Thymus (tissue), 11 donors: ENCODE measurements at regions not wholly inside any gene's neighbourhood (a gene's known extent, or its start where the extent isn't known, plus 50 kb on each side); places are given as distances from the start of the nearest gene placed in this dataset.

Experiments
- DNase-seq, 9 donors: peaks; one replicate each; pipeline ENCODE4 v3.0.0-alpha.2; 2013; ENCODE audit warnings: low spot score in 9 of 9, low read depth in 6 of 9, missing footprints in 1 of 9
- H3K27ac ChIP-seq, 2 donors: one replicate each; pipeline ENCODE4 v1.5.1; 2013; ENCODE audit warnings: control low read depth in 1 of 2, low read depth in 1 of 2, low read length in 1 of 2, mild to moderate bottlenecking in 1 of 2, moderate library complexity in 1 of 2
- H3K27me3 ChIP-seq, 2 donors: one replicate each; pipeline ENCODE4 v1.5.1; 2013; ENCODE audit warnings: low read length in 1 of 2; ENCODE audit not compliant: control insufficient read depth in 2 of 2, insufficient read depth in 1 of 2
- H3K36me3 ChIP-seq, 2 donors: one replicate each; pipeline ENCODE4 v1.5.1; 2013; ENCODE audit warnings: low read length in 1 of 2, mild to moderate bottlenecking in 1 of 2, moderate library complexity in 1 of 2; ENCODE audit not compliant: control insufficient read depth in 2 of 2, insufficient read depth in 2 of 2
- H3K4me1 ChIP-seq, 2 donors: one replicate each; pipeline ENCODE4 v1.5.1; 2013; ENCODE audit warnings: low read length in 2 of 2; ENCODE audit not compliant: control insufficient read depth in 2 of 2, insufficient read depth in 2 of 2
- H3K4me3 ChIP-seq, 2 donors: one replicate each; pipeline ENCODE4 v1.5.1; 2013; ENCODE audit warnings: low read length in 2 of 2, control low read depth in 1 of 2, mild to moderate bottlenecking in 1 of 2
- H3K9me3 ChIP-seq, 2 donors: one replicate each; pipeline ENCODE4 v1.5.1; 2013; ENCODE audit warnings: low read length in 1 of 2, mild to moderate bottlenecking in 1 of 2; ENCODE audit not compliant: control insufficient read depth in 2 of 2, insufficient read depth in 1 of 2
- WGBS: extraction: QIAGEN DNeasy Blood & Tissue Kit; methylation state at CpG from one replicate; pipeline ENCODE4 v1.1.7; 2013; 5-methylcytosine and 5-hydroxymethylcytosine counted together
- donor health status: healthy.

GRCh38 chr5:114252226-114252625 lies 109.6 kb upstream of the KCNN2 start:
- no peak for DNase-seq
- no peak overlapping the region for H3K27ac ChIP-seq
- H3K27me3 ChIP-seq = no peaks in the 10 kb centered on the region
- no peaks in the 10 kb centered on the region for H3K4me1 ChIP-seq
- H3K9me3 ChIP-seq = no peaks in the 10 kb centered on the region
- H3K4me3 ChIP-seq = no peak overlapping the region
- no peaks in the 10 kb centered on the region for H3K36me3 ChIP-seq

- Histone ChIP-seq H3K4me3 (no peak overlapping the region), H3K27ac (no peak overlapping the region), H3K27me3 (no peaks in the 10 kb centered on the region), H3K4me1 (no peaks in the 10 kb centered on the region), H3K9me3 (peaks cover 0 to 4% of the 10 kb centered on the region in 2 donors), H3K36me3 (no peaks in the 10 kb centered on the region)
- no peak for DNase-seq
- WGBS = 53% methylated on average over 3 of the region's 3 CpGs
Measured at GRCh38 chr5:114255260-114255659, 106.6 kb upstream of the KCNN2 start.

GRCh38 chr5:114261989-114262388 lies 99.9 kb upstream of the KCNN2 start:
- WGBS = 90% methylated on average over 3 of the region's 3 CpGs
- Histone ChIP-seq H3K4me1 (no peaks in the 10 kb centered on the region), H3K4me3 (no peak overlapping the region)

GRCh38 chr5:114265432-114266060 lies 96.3 kb upstream of the KCNN2 start:
- Histone ChIP-seq H3K4me3 (no peak overlapping the region), H3K4me1 (no peaks in the 10 kb centered on the region), H3K27ac (no peak overlapping the region), H3K36me3 (no peaks in the 10 kb centered on the region), H3K27me3 (no peaks in the 10 kb centered on the region), H3K9me3 (no peaks in the 10 kb centered on the region)
- 64% methylated on average over 2 of the region's 2 CpGs for WGBS
- DNase-seq = no peak

More at GRCh38 chr5:114261989-114262388, 99.9 kb upstream of the KCNN2 start:
- Histone ChIP-seq H3K27ac (no peak overlapping the region), H3K9me3 (peaks cover 0 to 4% of the 10 kb centered on the region in 2 donors), H3K36me3 (no peaks in the 10 kb centered on the region), H3K27me3 (no peaks in the 10 kb centered on the region)
- DNase-seq = no peak

- DNase-seq = no peak
- no peaks in the 10 kb centered on the region for H3K4me1 ChIP-seq
- no peak overlapping the region for H3K4me3 ChIP-seq
- no peak overlapping the region for H3K27ac ChIP-seq
- no peaks in the 10 kb centered on the region for H3K36me3 ChIP-seq
- 95% methylated on average over 1 of the region's 1 CpG for WGBS
- no peaks in the 10 kb centered on the region for H3K9me3 ChIP-seq
- H3K27me3 ChIP-seq = no peaks in the 10 kb centered on the region
Measured at GRCh38 chr5:114266374-114266773, 95.5 kb upstream of the KCNN2 start.

GRCh38 chr5:114296191-114296590 lies 65.7 kb upstream of the KCNN2 start:
- WGBS = 93% methylated on average over 1 of the region's 1 CpG
- Histone ChIP-seq H3K27ac (no peak overlapping the region), H3K4me1 (no peaks in the 10 kb centered on the region), H3K27me3 (no peaks in the 10 kb centered on the region), H3K36me3 (no peaks in the 10 kb centered on the region), H3K4me3 (no peak overlapping the region), H3K9me3 (no peaks in the 10 kb centered on the region)
- DNase-seq = no peak

GRCh38 chr5:114297915-114298314 lies 64.0 kb upstream of the KCNN2 start:
- 86% methylated on average over 3 of the region's 3 CpGs for WGBS
- no peak for DNase-seq
- H3K4me1 ChIP-seq = no peaks in the 10 kb centered on the region
- no peak overlapping the region for H3K4me3 ChIP-seq
- no peaks in the 10 kb centered on the region for H3K36me3 ChIP-seq
- no peak overlapping the region for H3K27ac ChIP-seq
- no peaks in the 10 kb centered on the region for H3K9me3 ChIP-seq
- no peaks in the 10 kb centered on the region for H3K27me3 ChIP-seq

- H3K9me3 ChIP-seq = no peaks in the 10 kb centered on the region
- 98% methylated on average over 1 of the region's 1 CpG for WGBS
- no peak overlapping the region for H3K4me3 ChIP-seq
- no peaks in the 10 kb centered on the region for H3K4me1 ChIP-seq
- H3K27me3 ChIP-seq = no peaks in the 10 kb centered on the region
- no peaks in the 10 kb centered on the region for H3K36me3 ChIP-seq
- H3K27ac ChIP-seq = no peak overlapping the region
- no peak for DNase-seq
Measured at GRCh38 chr5:114305402-114306207, 56.3 kb upstream of the KCNN2 start.

- no peak for DNase-seq
- Histone ChIP-seq H3K9me3 (no peaks in the 10 kb centered on the region), H3K36me3 (no peaks in the 10 kb centered on the region), H3K4me3 (no peak overlapping the region), H3K27me3 (no peaks in the 10 kb centered on the region), H3K4me1 (no peaks in the 10 kb centered on the region), H3K27ac (no peak overlapping the region)
- 81% methylated on average over 1 of the region's 1 CpG for WGBS
Measured at GRCh38 chr5:114308017-114308416, 53.9 kb upstream of the KCNN2 start.
